Right lobe of liver (tissue), 4 donors: ENCODE measurements at regions not wholly inside any gene's neighbourhood (a gene's known extent, or its start where the extent isn't known, plus 50 kb on each side); places are given as distances from the start of the nearest gene placed in this dataset.

Experiments used
- POLR2A ChIP-seq: fragments of 450-650 bp; IDR thresholded peaks from one replicate; pipeline ENCODE4 v1.6.1; 2017; ENCODE audit warnings: antibody characterized with exemption, mild to moderate bottlenecking
- TF ChIP-seq, protein P1 (sequence below), 4 donors: fragments of 200-600 bp in 3 of 4; fragments of 450-650 bp in 1 of 4; IDR thresholded peaks; one replicate each; pipeline versions ENCODE4 v1.5.1 to v1.8.0; 2016 to 2022; ENCODE audit warnings: antibody characterized with exemption in 4 of 4, mild to moderate bottlenecking in 2 of 4
- donor health status: DM: no; HTN: no; CAD: no.
- donor health status: DM: no; HTN: no; CAD: no.
- donor health status: DM: no; HTN: yes; CAD: no.

DNA sequence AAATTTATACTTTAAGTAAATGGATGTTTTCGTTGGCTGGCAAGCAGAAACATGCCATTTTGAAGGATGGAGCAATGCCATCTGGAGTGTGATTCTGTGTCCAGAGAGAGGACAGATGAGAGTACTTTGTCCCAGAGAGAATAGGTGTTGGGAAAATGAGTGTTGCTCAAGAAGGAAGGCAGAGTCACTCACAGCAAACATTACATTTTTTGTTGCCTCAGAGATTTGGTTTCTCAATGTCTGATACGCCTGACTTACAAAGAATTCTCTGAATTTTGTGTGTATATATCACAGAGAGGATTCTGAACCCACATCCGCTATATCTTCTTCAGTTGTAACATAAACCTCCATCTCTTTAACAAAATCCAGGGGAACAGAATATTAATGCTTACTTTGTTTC lies 102.8 kb upstream of the PCDH18 start:
- TF ChIP-seq POLR2A: no peak
- TF ChIP-seq, protein P1, sequence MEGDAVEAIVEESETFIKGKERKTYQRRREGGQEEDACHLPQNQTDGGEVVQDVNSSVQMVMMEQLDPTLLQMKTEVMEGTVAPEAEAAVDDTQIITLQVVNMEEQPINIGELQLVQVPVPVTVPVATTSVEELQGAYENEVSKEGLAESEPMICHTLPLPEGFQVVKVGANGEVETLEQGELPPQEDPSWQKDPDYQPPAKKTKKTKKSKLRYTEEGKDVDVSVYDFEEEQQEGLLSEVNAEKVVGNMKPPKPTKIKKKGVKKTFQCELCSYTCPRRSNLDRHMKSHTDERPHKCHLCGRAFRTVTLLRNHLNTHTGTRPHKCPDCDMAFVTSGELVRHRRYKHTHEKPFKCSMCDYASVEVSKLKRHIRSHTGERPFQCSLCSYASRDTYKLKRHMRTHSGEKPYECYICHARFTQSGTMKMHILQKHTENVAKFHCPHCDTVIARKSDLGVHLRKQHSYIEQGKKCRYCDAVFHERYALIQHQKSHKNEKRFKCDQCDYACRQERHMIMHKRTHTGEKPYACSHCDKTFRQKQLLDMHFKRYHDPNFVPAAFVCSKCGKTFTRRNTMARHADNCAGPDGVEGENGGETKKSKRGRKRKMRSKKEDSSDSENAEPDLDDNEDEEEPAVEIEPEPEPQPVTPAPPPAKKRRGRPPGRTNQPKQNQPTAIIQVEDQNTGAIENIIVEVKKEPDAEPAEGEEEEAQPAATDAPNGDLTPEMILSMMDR (IDR thresholded peaks at IDR 0.05): no peak
